MM.1S (cell line): ENCODE measurements at regions not wholly inside any gene's neighbourhood (a gene's known extent, or its start where the extent isn't known, plus 50 kb on each side); places are given as distances from the start of the nearest gene placed in this dataset.

Source experiments
- CTCF ChIP-seq: fragments of 300-600 bp; sonication (generic); IDR thresholded peaks from 2 replicates; pipeline ENCODE4 v1.5.1; 2016; ENCODE audit warnings: antibody characterized with exemption, low read length, mixed read lengths
- EZH2 ChIP-seq: fragments of 300-600 bp; sonication (generic); optimal IDR thresholded peaks from 2 replicates; pipeline ENCODE3; 2017; ENCODE audit warnings: low read depth, mild to moderate bottlenecking, antibody characterized with exemption, low read length, mixed read lengths
- EZH2phosphoT487 ChIP-seq: fragments of 300-600 bp; sonication (generic); IDR thresholded peaks from 2 replicates; pipeline ENCODE4 v1.6.1; 2018; ENCODE audit warnings: antibody characterized with exemption, low read length

GRCh38 chr4:20020056-20020455 lies 231.6 kb upstream of the SLIT2 start:
- TF ChIP-seq CTCF, result no peak
- no peak for TF ChIP-seq EZH2
- no peak for TF ChIP-seq EZH2phosphoT487
